ENCODE measurements at regions not wholly inside any gene's neighbourhood (a gene's known extent, or its start where the extent isn't known, plus 50 kb on each side); places are given as distances from the start of the nearest gene placed in this dataset.

DNA sequence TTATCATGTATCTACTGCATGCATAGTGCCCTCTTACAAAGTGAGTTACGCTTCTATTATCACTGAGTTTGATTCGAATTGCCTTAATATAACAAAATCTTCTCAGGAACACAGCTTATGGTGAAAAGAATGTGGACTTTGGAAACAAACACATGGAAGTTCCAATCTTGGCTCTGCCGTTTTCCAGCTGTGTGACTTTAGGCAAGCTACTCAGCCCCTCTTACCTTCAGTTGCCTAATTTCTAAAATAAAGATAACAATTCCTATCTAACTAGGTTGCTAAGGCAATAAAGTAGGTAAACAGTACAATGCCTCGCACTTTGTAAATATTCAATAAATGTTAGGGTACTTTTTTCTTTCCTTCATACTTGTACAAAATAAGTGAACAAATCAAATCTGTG is 104.0 kb upstream of the GRIA3 start:
- Histone ChIP-seq H3K4me1 (ENCODE audit: control insufficient read depth in 1 of 2, insufficient read depth in 2 of 2, low read length in 2 of 2) (peaks cover 0 to 7% of the 10 kb centered on the region in 2 donors), H3K27ac (ENCODE audit: low read depth in 1 of 2, low read length in 2 of 2) (no peak overlapping the region), H3K36me3 (replicated peaks in 1 of 2; ENCODE audit: control insufficient read depth in 1 of 2, insufficient read depth in 2 of 2, low read length in 2 of 2) (no peaks in the 10 kb centered on the region), H3K27me3 (ENCODE audit: control insufficient read depth in 2 of 2, insufficient read depth in 2 of 2, low read length in 2 of 2) (no peaks in the 10 kb centered on the region), H3K9me3 (replicated peaks in 1 of 2; ENCODE audit: control insufficient read depth in 1 of 2, insufficient read depth in 1 of 2, low read length in 2 of 2) (peaks cover 0 to under 1% of the 10 kb centered on the region in 2 donors), H4K20me1 (ENCODE audit: insufficient read depth, low read length) (no peaks in the 10 kb centered on the region), H2AFZ (ENCODE audit: insufficient read depth, low read depth, low read length, poor library complexity, severe bottlenecking) (no peak overlapping the region), H3K9ac (ENCODE audit: insufficient read depth, low read length, poor library complexity, severe bottlenecking) (no peak overlapping the region), H3K79me2 (ENCODE audit: insufficient read depth, low read length) (no peaks in the 10 kb centered on the region), H3K4me3 (replicated peaks in 1 of 3; ENCODE audit: low read depth in 2 of 3, low read length in 3 of 3) (no peak overlapping the region), H3K4me2 (replicated peaks; ENCODE audit: extremely low read depth, low read length, poor library complexity, severe bottlenecking) (no peak overlapping the region)
- H3K27me3 Mint-ChIP-seq (ENCODE audit: low read depth in 3 of 3), result no peaks in the 10 kb centered on the region
- H3K27ac Mint-ChIP-seq, result no peak overlapping the region
- DNase-seq, result no peak
- H3K4me1 Mint-ChIP-seq, result peaks cover 9% of the 10 kb centered on the region
- H3K36me3 Mint-ChIP-seq, result no peaks in the 10 kb centered on the region
- intact Hi-C loops (cut with micrococcal nuclease), result no loop called here
- no CpG with 5 or more reads among the region's 4 CpGs for WGBS (ENCODE audit: insufficient coverage)
- H3K4me3 Mint-ChIP-seq, result no peak overlapping the region
- TF ChIP-seq, protein P1, sequence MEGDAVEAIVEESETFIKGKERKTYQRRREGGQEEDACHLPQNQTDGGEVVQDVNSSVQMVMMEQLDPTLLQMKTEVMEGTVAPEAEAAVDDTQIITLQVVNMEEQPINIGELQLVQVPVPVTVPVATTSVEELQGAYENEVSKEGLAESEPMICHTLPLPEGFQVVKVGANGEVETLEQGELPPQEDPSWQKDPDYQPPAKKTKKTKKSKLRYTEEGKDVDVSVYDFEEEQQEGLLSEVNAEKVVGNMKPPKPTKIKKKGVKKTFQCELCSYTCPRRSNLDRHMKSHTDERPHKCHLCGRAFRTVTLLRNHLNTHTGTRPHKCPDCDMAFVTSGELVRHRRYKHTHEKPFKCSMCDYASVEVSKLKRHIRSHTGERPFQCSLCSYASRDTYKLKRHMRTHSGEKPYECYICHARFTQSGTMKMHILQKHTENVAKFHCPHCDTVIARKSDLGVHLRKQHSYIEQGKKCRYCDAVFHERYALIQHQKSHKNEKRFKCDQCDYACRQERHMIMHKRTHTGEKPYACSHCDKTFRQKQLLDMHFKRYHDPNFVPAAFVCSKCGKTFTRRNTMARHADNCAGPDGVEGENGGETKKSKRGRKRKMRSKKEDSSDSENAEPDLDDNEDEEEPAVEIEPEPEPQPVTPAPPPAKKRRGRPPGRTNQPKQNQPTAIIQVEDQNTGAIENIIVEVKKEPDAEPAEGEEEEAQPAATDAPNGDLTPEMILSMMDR (IDR thresholded peaks at IDR 0.05), result no peak
- peaks cover 0 to 3% (median 0%) of the 10 kb centered on the region in 7 donors for H3K9me3 Mint-ChIP-seq

DNA sequence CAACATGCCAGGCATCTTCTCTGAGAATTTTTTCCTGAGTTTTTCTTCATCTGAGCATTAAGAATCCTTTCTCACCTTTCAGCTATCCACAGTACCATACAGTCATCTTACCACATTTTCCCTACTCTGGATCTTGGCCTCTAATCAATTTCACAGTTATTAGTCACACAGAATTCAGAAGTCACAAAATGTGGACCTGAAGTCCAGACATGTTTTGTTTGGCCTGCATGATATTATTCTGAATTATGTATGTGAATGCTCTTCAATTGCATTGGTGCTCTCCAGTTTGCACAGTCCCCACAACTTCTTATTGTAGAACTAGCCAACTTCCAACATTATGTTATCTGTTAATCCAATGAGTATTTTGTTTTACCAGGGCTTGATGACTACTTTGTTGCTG is 102.3 kb upstream of the GRIA3 start:
- peaks cover 0 to 5% (median 2%) of the 10 kb centered on the region in 7 donors for H3K9me3 Mint-ChIP-seq
- no peaks in the 10 kb centered on the region for H3K79me2 ChIP-seq (ENCODE audit: insufficient read depth, low read length)
- H3K4me2 ChIP-seq (replicated peaks; ENCODE audit: extremely low read depth, low read length, poor library complexity, severe bottlenecking), result no peak overlapping the region
- H3K27me3 ChIP-seq (ENCODE audit: control insufficient read depth in 2 of 2, insufficient read depth in 2 of 2, low read length in 2 of 2), result no peaks in the 10 kb centered on the region
- DNase-seq, result no peak
- H3K27me3 Mint-ChIP-seq (ENCODE audit: low read depth in 3 of 3), result no peaks in the 10 kb centered on the region
- H3K36me3 ChIP-seq (replicated peaks in 1 of 2; ENCODE audit: control insufficient read depth in 1 of 2, insufficient read depth in 2 of 2, low read length in 2 of 2), result no peaks in the 10 kb centered on the region
- peaks cover 0 to 4% of the 10 kb centered on the region in 2 donors for H3K9me3 ChIP-seq (replicated peaks in 1 of 2; ENCODE audit: control insufficient read depth in 1 of 2, insufficient read depth in 1 of 2, low read length in 2 of 2)
- H3K36me3 Mint-ChIP-seq, result no peaks in the 10 kb centered on the region
- intact Hi-C loops (cut with micrococcal nuclease), result no loop called here
- peaks cover 6 to 16% of the 10 kb centered on the region in 2 donors for H3K4me1 ChIP-seq (ENCODE audit: control insufficient read depth in 1 of 2, insufficient read depth in 2 of 2, low read length in 2 of 2)
- no peak overlapping the region for H3K9ac ChIP-seq (ENCODE audit: insufficient read depth, low read length, poor library complexity, severe bottlenecking)
- no peak overlapping the region for H3K27ac ChIP-seq (ENCODE audit: low read depth in 1 of 2, low read length in 2 of 2)
- no peak overlapping the region for H3K4me3 Mint-ChIP-seq
- TF ChIP-seq, protein P1 (IDR thresholded peaks at IDR 0.05), result no peak
- H3K4me3 ChIP-seq (replicated peaks in 1 of 3; ENCODE audit: low read depth in 2 of 3, low read length in 3 of 3), result no peak overlapping the region
- no peak overlapping the region for H2AFZ ChIP-seq (ENCODE audit: insufficient read depth, low read depth, low read length, poor library complexity, severe bottlenecking)
- H3K4me1 Mint-ChIP-seq, result peaks cover 19% of the 10 kb centered on the region
- no peak overlapping the region for H3K27ac Mint-ChIP-seq
- H4K20me1 ChIP-seq (ENCODE audit: insufficient read depth, low read length), result no peaks in the 10 kb centered on the region

All from CD14-positive monocyte (primary cell).